PC-9 (cell line): ENCODE measurements at regions not wholly inside any gene's neighbourhood (a gene's known extent, or its start where the extent isn't known, plus 50 kb on each side); places are given as distances from the start of the nearest gene placed in this dataset.
"Not testable (repeated sequence)": the region's sequence is repeated elsewhere in the genome, so short reads cannot be mapped to it uniquely, and the experiment has no call there.

ENCODE experiments used
- BruUV-seq: library from RNA; stranded (reverse); fragments of 400-500 nt; replicated peaks from 2 replicates; lab custom pipeline; 2021; lab: Mats Ljungman, UMichigan
- CTCF ChIA-PET: fragments of 300-600 bp; sonication (Branson Sonifier 250); formaldehyde crosslinking; loops from one replicate; lab custom pipeline; 2022; ENCODE audit warnings: antibody characterized with exemption; lab: Charles Lee
- POLR2A ChIA-PET: fragments of 300-600 bp; sonication (Branson Sonifier 250); formaldehyde crosslinking; loops from one replicate; lab custom pipeline; 2022; ENCODE audit warnings: antibody characterized with exemption; ENCODE audit not compliant: unreplicated experiment; lab: Charles Lee
- DNase-seq, 2 experiments: peaks; one replicate each; pipeline versions ENCODE4 v3.0.0 to v3.0.0-alpha.2; 2015 to 2022; ENCODE audit warnings: mixed read lengths in 1 of 2
- H2AFZ ChIP-seq: fragments of 200-600 bp; sonication (generic); 2 replicates; pipeline ENCODE4 v1.8.1; 2017; ENCODE audit warnings: antibody characterized with exemption
- H3F3A ChIP-seq: fragments of 200-600 bp; sonication (generic); 2 replicates; pipeline ENCODE4 v1.8.1; 2017; ENCODE audit warnings: antibody characterized with exemption, mild to moderate bottlenecking, low read depth; ENCODE audit not compliant: insufficient read depth
- H3K27ac ChIP-seq: fragments of 200-600 bp; sonication (generic); 2 replicates; pipeline ENCODE4 v1.6.1; 2016; ENCODE audit warnings: mixed run types
- H3K27me3 ChIP-seq: fragments of 200-600 bp; sonication (generic); 2 replicates; pipeline ENCODE4 v1.6.1; 2016; ENCODE audit warnings: low read depth, mixed run types; ENCODE audit not compliant: insufficient read depth
- H3K36me3 ChIP-seq: fragments of 200-600 bp; sonication (generic); 2 replicates; pipeline ENCODE4 v1.6.1; 2016; ENCODE audit warnings: low read depth, mixed run types
- H3K4me1 ChIP-seq: fragments of 200-600 bp; sonication (generic); replicated peaks from 2 replicates; pipeline ENCODE4 v1.6.1; 2016; ENCODE audit warnings: mixed run types; ENCODE audit not compliant: insufficient read depth
- H3K4me2 ChIP-seq: fragments of 200-600 bp; sonication (generic); 2 replicates; pipeline ENCODE4 v1.6.1; 2017; ENCODE audit warnings: mixed run types
- H3K4me3 ChIP-seq: fragments of 200-600 bp; sonication (generic); 2 replicates; pipeline ENCODE4 v1.6.1; 2016; ENCODE audit warnings: mixed run types
- H3K79me2 ChIP-seq: fragments of 200-600 bp; sonication (generic); 2 replicates; pipeline ENCODE4 v1.6.1; 2017; ENCODE audit warnings: low read depth, mixed run types
- H3K9me2 ChIP-seq: fragments of 200-600 bp; sonication (generic); 2 replicates; pipeline ENCODE4 v1.8.1; 2017; ENCODE audit warnings: mild to moderate bottlenecking; ENCODE audit not compliant: insufficient read depth
- H3K9me3 ChIP-seq: fragments of 200-600 bp; sonication (generic); 2 replicates; pipeline ENCODE4 v1.8.1; 2016; ENCODE audit warnings: low read depth; ENCODE audit not compliant: insufficient read depth
- H4K20me1 ChIP-seq: fragments of 200-600 bp; sonication (generic); 2 replicates; pipeline ENCODE4 v1.8.1; 2017; ENCODE audit not compliant: insufficient read depth
- EZH2 ChIP-seq: fragments of 200-600 bp; sonication (generic); IDR thresholded peaks from 2 replicates; pipeline ENCODE4 v1.8.0; 2017; ENCODE audit warnings: antibody characterized with exemption, low read depth
- intact Hi-C: fragments of 100-400 bp; cut with micrococcal nuclease; formaldehyde crosslinking; loops from one replicate; pipeline ENCODE4 v1.10.0; 2022; ENCODE audit not compliant: unreplicated experiment
- TF ChIP-seq, protein P1 (sequence below): fragments of 200-600 bp; sonication (generic); conservative IDR thresholded peaks from 2 replicates; pipeline ENCODE4 v1.6.1; 2017; ENCODE audit warnings: mixed run types, antibody characterized with exemption, mild to moderate bottlenecking, moderate library complexity

DNA sequence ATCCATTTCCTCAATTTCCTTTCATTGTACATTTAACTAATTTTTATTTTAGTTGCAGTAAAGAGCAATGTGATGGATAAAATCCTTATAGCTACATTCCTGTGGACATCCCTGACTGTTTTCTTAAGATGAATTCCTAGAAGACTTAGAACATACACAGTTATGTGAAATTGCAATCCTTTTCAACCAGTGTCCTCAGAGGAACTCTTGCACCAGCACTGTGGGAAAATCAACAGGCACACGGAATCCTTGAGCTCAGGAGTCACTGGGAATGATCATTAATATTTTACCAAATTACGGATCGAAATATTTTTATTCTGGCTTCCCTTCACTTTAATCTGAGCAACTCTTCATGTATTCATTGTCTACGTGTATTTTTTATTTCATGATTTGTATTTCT, 901.9 kb upstream of the WWC1 start:
- no peaks in the 10 kb centered on the region for H3K4me1 ChIP-seq
- intact Hi-C loops = no loop called here
- no TSS peak for BruUV-seq
- no peak overlapping the region for H3K4me2 ChIP-seq
- no peaks in the 10 kb centered on the region for H3K79me2 ChIP-seq
- TF ChIP-seq EZH2 = no peak
- TF ChIP-seq, protein P1, sequence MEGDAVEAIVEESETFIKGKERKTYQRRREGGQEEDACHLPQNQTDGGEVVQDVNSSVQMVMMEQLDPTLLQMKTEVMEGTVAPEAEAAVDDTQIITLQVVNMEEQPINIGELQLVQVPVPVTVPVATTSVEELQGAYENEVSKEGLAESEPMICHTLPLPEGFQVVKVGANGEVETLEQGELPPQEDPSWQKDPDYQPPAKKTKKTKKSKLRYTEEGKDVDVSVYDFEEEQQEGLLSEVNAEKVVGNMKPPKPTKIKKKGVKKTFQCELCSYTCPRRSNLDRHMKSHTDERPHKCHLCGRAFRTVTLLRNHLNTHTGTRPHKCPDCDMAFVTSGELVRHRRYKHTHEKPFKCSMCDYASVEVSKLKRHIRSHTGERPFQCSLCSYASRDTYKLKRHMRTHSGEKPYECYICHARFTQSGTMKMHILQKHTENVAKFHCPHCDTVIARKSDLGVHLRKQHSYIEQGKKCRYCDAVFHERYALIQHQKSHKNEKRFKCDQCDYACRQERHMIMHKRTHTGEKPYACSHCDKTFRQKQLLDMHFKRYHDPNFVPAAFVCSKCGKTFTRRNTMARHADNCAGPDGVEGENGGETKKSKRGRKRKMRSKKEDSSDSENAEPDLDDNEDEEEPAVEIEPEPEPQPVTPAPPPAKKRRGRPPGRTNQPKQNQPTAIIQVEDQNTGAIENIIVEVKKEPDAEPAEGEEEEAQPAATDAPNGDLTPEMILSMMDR = no peak
- no peaks in the 10 kb centered on the region for H3F3A ChIP-seq
- no peaks in the 10 kb centered on the region for H3K36me3 ChIP-seq
- H3K9me2 ChIP-seq = no peaks in the 10 kb centered on the region
- 0 out of 2 replicates have a peak, but pooled peaks cover under 1% of the 10 kb centered on the region for H3K27me3 ChIP-seq
- H3K27ac ChIP-seq = no peak overlapping the region
- DNase-seq = no peak
- POLR2A ChIA-PET = interaction anchor here (0.6 kb wide), 1 partner anchor 35 kb away, joined by 11 read pairs; no protein-coding TSS in a partner anchor
- no peaks in the 10 kb centered on the region for H3K9me3 ChIP-seq
- H3K4me3 ChIP-seq = no peak overlapping the region
- CTCF ChIA-PET = no interaction called here
- H2AFZ ChIP-seq = no peak overlapping the region
- H4K20me1 ChIP-seq = no peaks in the 10 kb centered on the region

DNA sequence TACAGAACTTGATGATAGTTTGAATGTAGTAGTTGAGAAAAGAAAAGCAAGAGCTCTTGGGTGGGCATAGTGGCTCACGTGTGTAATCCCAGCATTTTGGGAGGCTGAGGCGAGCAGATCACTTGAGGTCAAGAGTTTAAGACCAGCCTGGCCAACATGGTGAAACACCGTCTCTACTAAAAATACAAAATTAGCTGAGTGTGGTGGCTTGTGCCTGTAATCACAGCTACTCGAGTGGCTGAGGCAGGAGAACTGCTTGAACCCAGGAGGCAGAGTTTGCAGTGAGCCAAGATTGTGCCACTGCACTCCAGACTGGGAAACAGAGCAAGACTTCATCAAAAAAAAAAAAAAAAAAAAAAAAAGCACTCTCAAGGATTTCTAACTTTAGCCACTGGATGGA, 900.2 kb upstream of the WWC1 start:
- H3K4me2 ChIP-seq, BruUV-seq, H4K20me1 ChIP-seq, H3F3A ChIP-seq, H2AFZ ChIP-seq, H3K4me3 ChIP-seq, CTCF ChIA-PET, H3K9me2 ChIP-seq, H3K79me2 ChIP-seq, H3K9me3 ChIP-seq, H3K4me1 ChIP-seq, H3K27ac ChIP-seq, DNase-seq, H3K36me3 ChIP-seq, intact Hi-C loops, H3K27me3 ChIP-seq: not testable (repeated sequence)
- POLR2A ChIA-PET = interaction anchor here (0.6 kb wide), 1 partner anchor 87 kb away, joined by 4 read pairs; no protein-coding TSS in a partner anchor

DNA sequence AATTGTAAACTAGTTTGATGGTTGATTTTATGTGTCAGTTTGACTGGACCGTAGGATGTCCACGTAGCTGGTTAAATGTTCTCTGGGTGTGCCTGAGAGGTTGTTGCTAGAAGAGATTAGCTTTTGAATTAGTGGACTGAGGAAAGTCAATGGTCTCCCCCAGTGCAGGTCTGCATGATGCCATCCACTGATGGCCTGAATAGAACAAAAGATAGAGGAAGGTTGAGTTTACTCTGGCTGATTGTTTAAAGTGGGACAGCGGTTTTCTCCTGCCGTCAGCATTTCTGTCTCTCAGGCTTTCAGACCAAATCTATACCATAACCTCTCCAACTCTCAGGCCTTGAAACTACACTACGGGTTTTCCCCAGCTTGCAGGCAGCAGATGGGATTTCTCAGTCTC, 899.2 kb upstream of the WWC1 start:
- BruUV-seq = no TSS peak
- no peaks in the 10 kb centered on the region for H3K9me2 ChIP-seq
- DNase-seq = no peak
- no peaks in the 10 kb centered on the region for H4K20me1 ChIP-seq
- H3F3A ChIP-seq = no peaks in the 10 kb centered on the region
- CTCF ChIA-PET = no interaction called here
- H3K4me2 ChIP-seq = no peak overlapping the region
- no peaks in the 10 kb centered on the region for H3K36me3 ChIP-seq
- H3K4me1 ChIP-seq = no peaks in the 10 kb centered on the region
- H3K27me3 ChIP-seq = no peaks in the 10 kb centered on the region
- H3K79me2 ChIP-seq = no peaks in the 10 kb centered on the region
- TF ChIP-seq, protein P1 = no peak
- no peak for TF ChIP-seq EZH2
- POLR2A ChIA-PET = no interaction called here
- intact Hi-C loops = no loop called here
- no peaks in the 10 kb centered on the region for H3K9me3 ChIP-seq
- no peak overlapping the region for H3K27ac ChIP-seq
- no peak overlapping the region for H2AFZ ChIP-seq
- no peak overlapping the region for H3K4me3 ChIP-seq

DNA sequence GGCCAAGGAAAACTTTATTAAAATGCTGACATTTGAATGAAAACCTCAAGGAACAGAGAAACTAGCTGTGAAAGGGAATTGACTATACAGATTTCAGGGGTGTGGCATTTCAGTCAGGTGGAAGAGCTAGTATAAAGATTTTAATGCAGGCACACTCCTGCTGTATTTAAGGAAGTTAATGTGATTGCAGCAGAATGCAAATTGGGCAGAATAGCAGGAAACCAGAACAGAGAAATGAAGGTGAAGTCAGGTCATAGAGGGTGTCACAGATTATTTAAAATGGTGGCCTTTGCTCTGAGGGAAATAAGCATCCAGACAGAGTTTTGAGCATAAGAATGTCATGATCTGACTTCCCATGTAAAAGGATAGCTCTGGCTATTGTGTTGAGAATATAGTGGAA, 898.1 kb upstream of the WWC1 start:
- intact Hi-C loops = no loop called here
- DNase-seq = no peak
- BruUV-seq = no TSS peak
- Histone ChIP-seq H3K4me3 (no peak overlapping the region), H3K9me3 (no peaks in the 10 kb centered on the region), H3K4me1 (no peaks in the 10 kb centered on the region), H3F3A (no peaks in the 10 kb centered on the region), H3K27me3 (no peaks in the 10 kb centered on the region), H3K27ac (no peak overlapping the region), H4K20me1 (no peaks in the 10 kb centered on the region), H3K9me2 (no peaks in the 10 kb centered on the region), H3K79me2 (no peaks in the 10 kb centered on the region), H3K36me3 (no peaks in the 10 kb centered on the region), H2AFZ (no peak overlapping the region), H3K4me2 (no peak overlapping the region)
- TF ChIP-seq, protein P1 = no peak
- no peak for TF ChIP-seq EZH2
- ChIA-PET POLR2A (no interaction called here), CTCF (no interaction called here)
